NT2/D1 (cell line): ENCODE measurements at regions not wholly inside any gene's neighbourhood (a gene's known extent, or its start where the extent isn't known, plus 50 kb on each side); places are given as distances from the start of the nearest gene placed in this dataset.
"Not testable (repeated sequence)": the region's sequence is repeated elsewhere in the genome, so short reads cannot be mapped to it uniquely, and the experiment has no call there.

ENCODE experiments used
- DNase-seq: peaks from one replicate; pipeline ENCODE4 v3.0.0-alpha.2; 2011; ENCODE audit warnings: low read depth, low spot score
- H3K27me3 ChIP-seq: 2 replicates; pipeline ENCODE4 v1.6.0; 2011; ENCODE audit warnings: mild to moderate bottlenecking; ENCODE audit not compliant: insufficient read length, insufficient read depth
- H3K36me3 ChIP-seq: 2 replicates; pipeline ENCODE4 v1.6.1; 2011; ENCODE audit warnings: mild to moderate bottlenecking, low read length, mixed read lengths; ENCODE audit not compliant: insufficient read depth, insufficient read length
- H3K4me1 ChIP-seq: 2 replicates; pipeline ENCODE4 v1.5.1; 2011; ENCODE audit not compliant: insufficient read depth, insufficient read length
- H3K4me3 ChIP-seq: 2 replicates; pipeline ENCODE4 v1.5.1; 2011; ENCODE audit warnings: low read depth; ENCODE audit not compliant: insufficient read length
- H3K9ac ChIP-seq: 2 replicates; pipeline ENCODE4 v1.6.0; 2011; ENCODE audit warnings: low read depth; ENCODE audit not compliant: insufficient read length
- H3K9me3 ChIP-seq: 2 replicates; pipeline ENCODE4 v1.5.1; 2011; ENCODE audit warnings: mild to moderate bottlenecking, low read length; ENCODE audit not compliant: insufficient read depth
- SUZ12 ChIP-seq: IDR thresholded peaks from 2 replicates; pipeline ENCODE4 v1.6.1; 2011; ENCODE audit not compliant: insufficient read length, insufficient read depth; ENCODE audit errors: extremely low read depth
- YY1 ChIP-seq: IDR thresholded peaks from 2 replicates; pipeline ENCODE4 v1.6.1; 2011; ENCODE audit not compliant: insufficient read length, insufficient read depth
- ZNF274 ChIP-seq: IDR thresholded peaks from 2 replicates; pipeline ENCODE4 v1.6.1; 2011; ENCODE audit warnings: mild to moderate bottlenecking, low read depth, low read length

- no peak for DNase-seq
These were observed 876.0 kb downstream of the FSTL5 start for GRCh38 chr4:161287678-161288352.

GRCh38 chr4:161285461-161285860 lies 878.3 kb downstream of the FSTL5 start:
- H3K9ac ChIP-seq: no peak overlapping the region
- no peaks in the 10 kb centered on the region for H3K27me3 ChIP-seq
- DNase-seq: no peak
- no peak overlapping the region for H3K4me3 ChIP-seq
- H3K9me3 ChIP-seq: no peaks in the 10 kb centered on the region
- H3K4me1 ChIP-seq: no peaks in the 10 kb centered on the region
- no peaks in the 10 kb centered on the region for H3K36me3 ChIP-seq
- TF ChIP-seq ZNF274 (no peak), YY1 (no peak), SUZ12 (no peak)

More at GRCh38 chr4:161287678-161288352, 876.0 kb downstream of the FSTL5 start:
- Histone ChIP-seq H3K27me3 (no peaks in the 10 kb centered on the region), H3K36me3 (no peaks in the 10 kb centered on the region), H3K4me3 (no peak overlapping the region), H3K9me3 (peaks cover 3% of the 10 kb centered on the region; the same call in 1 of the 2 replicates), H3K9ac (no peak overlapping the region), H3K4me1 (no peaks in the 10 kb centered on the region)
- no peak for TF ChIP-seq ZNF274
- no peak for TF ChIP-seq YY1
- TF ChIP-seq SUZ12: no peak

GRCh38 chr4:161280929-161281328 lies 882.9 kb downstream of the FSTL5 start:
- TF ChIP-seq SUZ12 (no peak), ZNF274 (no peak), YY1 (no peak)
- Histone ChIP-seq H3K9me3 (no peaks in the 10 kb centered on the region), H3K27me3 (no peaks in the 10 kb centered on the region), H3K4me3 (no peak overlapping the region), H3K36me3 (no peaks in the 10 kb centered on the region), H3K4me1 (no peaks in the 10 kb centered on the region), H3K9ac (no peak overlapping the region)
- DNase-seq: no peak

- no peak overlapping the region for H3K9ac ChIP-seq
- H3K36me3 ChIP-seq: no peaks in the 10 kb centered on the region
- H3K4me3 ChIP-seq: no peak overlapping the region
- no peaks in the 10 kb centered on the region for H3K27me3 ChIP-seq
- H3K4me1 ChIP-seq: no peaks in the 10 kb centered on the region
- TF ChIP-seq YY1: no peak
- TF ChIP-seq ZNF274: no peak
- TF ChIP-seq SUZ12: no peak
- H3K9me3 ChIP-seq: no peaks in the 10 kb centered on the region
- DNase-seq: no peak
These were observed 884.7 kb downstream of the FSTL5 start for GRCh38 chr4:161279095-161279494.

GRCh38 chr4:161277150-161277787 lies 886.5 kb downstream of the FSTL5 start:
- not testable (repeated sequence) for H3K9me3 ChIP-seq, DNase-seq, H3K36me3 ChIP-seq, H3K27me3 ChIP-seq, H3K9ac ChIP-seq, H3K4me1 ChIP-seq, H3K4me3 ChIP-seq

GRCh38 chr4:161273607-161274006 lies 890.2 kb downstream of the FSTL5 start:
- TF ChIP-seq ZNF274 (no peak), YY1 (no peak), SUZ12 (no peak)
- Histone ChIP-seq H3K27me3 (no peaks in the 10 kb centered on the region), H3K9ac (no peak overlapping the region), H3K9me3 (no peaks in the 10 kb centered on the region), H3K36me3 (no peaks in the 10 kb centered on the region), H3K4me3 (no peak overlapping the region), H3K4me1 (no peaks in the 10 kb centered on the region)
- no peak for DNase-seq

GRCh38 chr4:161260819-161261218 lies 903.0 kb downstream of the FSTL5 start:
- TF ChIP-seq SUZ12 (no peak), ZNF274 (no peak), YY1 (no peak)
- no peaks in the 10 kb centered on the region for H3K36me3 ChIP-seq
- H3K4me1 ChIP-seq: no peaks in the 10 kb centered on the region
- no peak overlapping the region for H3K9ac ChIP-seq
- no peak overlapping the region for H3K4me3 ChIP-seq
- DNase-seq: no peak
- no peaks in the 10 kb centered on the region for H3K27me3 ChIP-seq
- H3K9me3 ChIP-seq: peaks cover 13% of the 10 kb centered on the region
